Hypothalamus (tissue), 51 donors: ENCODE measurements at regions not wholly inside any gene's neighbourhood (a gene's known extent, or its start where the extent isn't known, plus 50 kb on each side); places are given as distances from the start of the nearest gene placed in this dataset.

Source experiments
- DNase-seq, 51 donors: peaks; one replicate each; lab custom pipeline; 2025; lab: John Stamatoyannopoulos, UW

- no peak for DNase-seq
These were observed 108.9 kb upstream of the CDC42EP3 start for GRCh38 chr2:37780387-37780676.

GRCh38 chr2:37781028-37781427 is 109.6 kb upstream of the CDC42EP3 start:
- DNase-seq: no peak

- no peak for DNase-seq
These were observed 110.8 kb upstream of the CDC42EP3 start for GRCh38 chr2:37782155-37782673.

GRCh38 chr2:37782721-37783371 is 111.4 kb upstream of the CDC42EP3 start:
- no peak for DNase-seq

GRCh38 chr2:37783545-37783944 is 112.1 kb upstream of the CDC42EP3 start:
- no peak for DNase-seq

- no peak for DNase-seq
These were observed 112.8 kb upstream of the CDC42EP3 start for GRCh38 chr2:37784071-37784758.

- no peak for DNase-seq
These were observed 113.3 kb upstream of the CDC42EP3 start for GRCh38 chr2:37784759-37785149.

GRCh38 chr2:37786191-37786698 is 114.8 kb upstream of the CDC42EP3 start:
- no peak for DNase-seq

- DNase-seq: no peak
These were observed 115.4 kb upstream of the CDC42EP3 start for GRCh38 chr2:37786854-37787253.

- no peak for DNase-seq
These were observed 117.3 kb upstream of the CDC42EP3 start for GRCh38 chr2:37788602-37789209.

- no peak for DNase-seq
These were observed 118.6 kb upstream of the CDC42EP3 start for GRCh38 chr2:37790019-37790418.

- no peak for DNase-seq
These were observed 119.0 kb upstream of the CDC42EP3 start for GRCh38 chr2:37790462-37790861.

GRCh38 chr2:37792366-37792765 is 120.9 kb upstream of the CDC42EP3 start:
- no peak for DNase-seq

- DNase-seq: no peak
These were observed 121.6 kb upstream of the CDC42EP3 start for GRCh38 chr2:37793004-37793403.

- no peak for DNase-seq
These were observed 123.3 kb upstream of the CDC42EP3 start for GRCh38 chr2:37794717-37795116.

- DNase-seq: no peak
These were observed 124.0 kb upstream of the CDC42EP3 start for GRCh38 chr2:37795456-37795855.

- DNase-seq: no peak
These were observed 124.5 kb upstream of the CDC42EP3 start for GRCh38 chr2:37795938-37796337.

GRCh38 chr2:37796481-37796880 is 125.0 kb upstream of the CDC42EP3 start:
- no peak for DNase-seq

- no peak for DNase-seq
These were observed 125.6 kb upstream of the CDC42EP3 start for GRCh38 chr2:37797081-37797480.

- no peak for DNase-seq
These were observed 126.6 kb upstream of the RMDN2 start for GRCh38 chr2:37798315-37799005.

- no peak for DNase-seq
These were observed 124.8 kb upstream of the RMDN2 start for GRCh38 chr2:37800176-37800858.
